Pons (tissue), 1 donor: ENCODE measurements at regions not wholly inside any gene's neighbourhood (a gene's known extent, or its start where the extent isn't known, plus 50 kb on each side); places are given as distances from the start of the nearest gene placed in this dataset.
A peak's percentile ranks its signal among the peaks of the same experiment; 100 is the strongest.
"Not testable (repeated sequence)": the region's sequence is repeated elsewhere in the genome, so short reads cannot be mapped to it uniquely, and the experiment has no call there.

ENCODE experiments used
- DNase-seq: peaks from one replicate; pipeline ENCODE4 v3.0.0-alpha.2; 2016; ENCODE audit warnings: low spot score

- no peak for DNase-seq
Measured at GRCh38 chr6:105726902-105727655, 324.2 kb upstream of the PREP start.

- DNase-seq, result no peak
Measured at GRCh38 chr6:105714846-105715245, 312.0 kb upstream of the PREP start.

- no peak for DNase-seq
Measured at GRCh38 chr6:105713474-105714118, 310.7 kb upstream of the PREP start.

GRCh38 chr6:105711216-105711615 lies 308.3 kb upstream of the PREP start:
- DNase-seq, result no peak

DNA sequence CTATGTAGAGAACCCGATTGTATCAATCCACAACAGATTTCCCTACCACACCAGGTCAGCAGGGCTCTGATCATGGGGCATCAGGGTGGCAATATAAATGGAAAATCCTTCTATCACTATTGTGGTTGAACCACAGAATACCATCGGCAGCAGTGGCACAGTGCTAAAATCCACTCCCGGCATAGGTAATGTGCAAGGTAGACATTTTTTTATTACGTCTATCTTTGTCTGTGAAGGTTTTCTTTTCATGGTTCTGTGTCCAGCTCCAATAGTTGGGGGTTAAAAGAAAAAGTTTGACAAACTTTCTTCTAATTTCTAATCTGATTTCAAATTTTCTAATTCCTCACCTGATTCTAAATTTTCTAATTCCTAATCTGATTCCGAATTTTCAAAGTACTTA lies 302.7 kb upstream of the PREP start:
- DNase-seq, result no peak

- no peak for DNase-seq
Measured at GRCh38 chr6:105695461-105695860, 292.6 kb upstream of the PREP start.

DNA sequence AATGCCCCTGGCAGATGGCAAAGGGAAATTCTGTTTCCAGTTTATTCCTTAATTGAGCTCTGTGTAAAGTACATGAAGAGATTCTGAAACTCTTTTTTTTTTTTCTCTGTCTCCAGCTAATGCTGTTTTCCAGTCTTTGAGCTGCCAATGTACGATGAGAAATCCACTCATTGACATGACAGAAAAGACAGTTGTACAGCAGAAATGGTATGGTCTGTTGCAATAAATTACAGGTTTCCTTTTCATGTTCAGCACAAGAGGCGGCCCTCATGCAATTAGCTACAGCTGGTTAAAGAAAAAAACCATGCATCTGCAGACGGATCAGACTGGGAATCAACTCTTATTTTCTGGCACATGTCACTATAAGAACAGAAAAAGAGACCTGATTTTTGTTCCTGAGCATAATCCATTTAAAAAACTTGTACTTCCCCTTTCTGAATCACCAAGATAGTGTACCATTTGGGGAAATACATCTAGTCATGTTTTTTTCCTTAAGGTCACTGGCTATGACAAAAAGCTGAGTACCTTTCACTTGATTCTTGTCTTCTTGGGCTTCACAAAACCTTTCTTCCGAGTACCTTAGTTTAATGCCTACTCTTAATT lies 289.8 kb upstream of the PREP start:
- DNase-seq, result peak; percentile 50

- no peak for DNase-seq
Measured at GRCh38 chr6:105691971-105692370, 289.1 kb upstream of the PREP start.

DNA sequence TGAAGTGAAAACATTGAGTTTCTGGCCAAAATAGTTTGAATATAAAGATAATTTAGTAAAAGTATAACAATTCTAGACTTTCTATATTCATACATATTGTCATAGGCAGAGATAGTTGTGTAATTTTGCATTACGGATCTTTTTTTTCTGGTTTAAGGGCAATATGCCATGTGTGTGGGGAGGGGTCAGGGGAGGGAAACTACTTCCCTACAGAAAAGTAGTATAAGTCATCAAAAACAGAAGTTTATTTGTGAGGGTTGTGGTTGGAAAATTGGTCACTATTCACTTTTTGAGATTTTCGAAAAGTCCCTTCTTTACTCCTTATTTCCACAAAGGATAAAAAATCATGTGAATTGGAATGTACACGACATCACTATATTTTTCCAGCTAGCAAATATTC lies 288.2 kb upstream of the PREP start:
- DNase-seq, result peak; percentile 17

DNA sequence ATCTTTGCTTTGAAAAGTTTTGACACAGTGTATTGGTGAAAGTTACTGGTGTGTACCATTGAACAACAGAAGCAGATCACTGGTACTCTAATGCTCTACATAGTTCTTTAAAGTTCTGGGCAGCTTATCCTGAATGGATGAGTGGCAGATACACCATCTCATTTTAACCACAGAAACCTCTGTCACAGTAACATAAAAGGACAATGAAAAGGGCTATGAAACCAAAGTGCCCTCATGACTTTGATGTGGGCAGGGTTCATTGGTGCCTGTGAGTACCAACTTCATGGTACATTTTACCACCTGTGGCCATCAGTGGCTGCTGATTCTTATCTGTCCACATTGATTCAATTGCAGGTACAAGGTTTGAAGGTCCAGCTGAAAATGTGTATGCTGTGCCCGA lies 285.7 kb upstream of the PREP start:
- DNase-seq, result no peak

GRCh38 chr6:105686793-105687192 lies 283.9 kb upstream of the PREP start:
- not testable (repeated sequence) for DNase-seq

DNA sequence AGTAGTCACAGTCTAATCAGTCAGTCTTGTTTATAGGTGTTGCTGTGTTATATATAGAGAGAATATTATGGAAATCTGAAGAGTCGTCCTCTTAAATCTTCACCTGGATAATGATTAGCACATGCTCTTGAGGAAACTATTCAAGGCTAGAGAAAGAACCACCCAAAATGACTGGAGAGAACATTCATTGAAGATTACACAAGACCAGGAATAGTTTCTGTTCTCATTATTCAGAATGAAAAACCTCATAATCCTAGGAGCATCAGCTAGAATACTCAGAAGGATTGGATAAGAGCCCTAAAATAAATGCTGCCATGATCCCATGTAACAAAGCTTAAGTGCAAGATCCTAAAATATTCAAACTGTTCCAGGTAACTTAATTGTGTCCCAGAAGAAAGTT lies 278.2 kb upstream of the PREP start:
- DNase-seq, result no peak

DNA sequence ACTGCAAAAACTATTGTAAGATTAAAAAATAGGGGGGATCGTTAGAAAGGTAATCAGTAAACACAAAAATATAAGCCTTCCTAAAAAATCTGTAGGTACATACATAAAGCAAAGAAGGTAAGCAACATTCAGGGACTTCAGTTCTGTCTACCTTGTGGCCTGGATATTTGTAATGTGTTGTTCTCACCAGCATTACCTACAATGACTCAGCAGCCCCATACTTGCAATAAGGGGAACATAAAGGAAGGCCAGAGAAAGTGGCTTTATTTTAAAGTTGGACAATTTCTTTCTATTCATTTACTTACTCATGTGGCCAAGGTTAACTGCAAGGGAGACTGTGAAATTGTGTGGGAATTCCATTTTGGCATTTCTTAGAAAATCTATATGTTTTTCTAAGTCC lies 277.2 kb upstream of the PREP start:
- no peak for DNase-seq

DNA sequence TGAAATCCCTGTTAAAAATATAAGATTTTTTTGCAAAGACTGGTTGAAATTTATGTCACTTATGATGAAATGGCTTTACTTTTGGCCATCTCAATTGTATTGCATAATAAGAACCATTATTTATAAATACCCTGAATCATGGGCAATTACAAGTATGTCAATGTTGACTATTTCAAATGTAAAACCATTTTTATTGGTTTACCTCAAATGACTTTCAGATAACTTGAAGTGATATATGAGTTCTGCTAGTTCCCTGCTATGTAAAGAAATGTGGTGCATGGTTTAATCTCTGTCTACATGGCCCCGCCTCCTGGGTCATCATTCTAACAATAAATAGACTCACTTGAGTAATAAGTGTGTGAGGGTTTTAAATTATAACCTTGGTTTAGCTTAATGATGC lies 275.6 kb upstream of the PREP start:
- DNase-seq, result no peak

DNA sequence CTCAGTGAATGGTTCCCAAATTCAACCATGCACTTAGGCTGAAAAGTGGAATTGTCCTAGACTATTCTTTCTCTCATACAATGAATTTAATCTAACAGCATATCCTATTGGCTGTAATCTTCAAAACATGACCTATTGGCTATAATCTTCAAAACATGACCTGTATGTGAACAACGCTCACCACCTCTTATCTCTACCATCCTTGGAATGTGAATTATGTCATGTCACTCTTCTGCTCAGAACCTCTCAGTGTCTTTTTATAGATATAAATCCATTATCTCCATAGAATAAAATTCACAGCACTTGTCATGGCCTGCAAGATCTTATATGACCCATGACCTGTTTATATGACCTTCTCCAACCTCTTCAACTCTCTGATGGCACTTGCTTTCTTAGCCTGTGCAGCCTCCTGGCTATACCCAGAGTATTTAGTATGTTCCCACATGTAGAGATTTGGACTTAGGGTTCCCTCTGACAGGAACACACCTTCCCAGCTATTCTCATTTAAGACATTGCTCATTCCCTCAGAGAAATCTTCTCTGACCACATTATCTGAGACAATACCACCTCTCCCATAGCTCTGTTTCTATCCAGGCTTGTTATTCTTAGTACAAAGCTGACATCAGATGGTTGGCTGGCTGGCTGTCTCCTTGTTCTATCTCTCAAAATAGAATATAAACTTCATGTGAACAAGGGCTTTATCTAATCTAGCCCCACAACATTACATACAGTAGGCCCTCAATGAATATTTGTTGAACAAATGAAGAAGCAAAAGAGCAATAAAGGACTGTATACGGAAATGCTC lies 275.0 kb upstream of the PREP start:
- no peak for DNase-seq

DNA sequence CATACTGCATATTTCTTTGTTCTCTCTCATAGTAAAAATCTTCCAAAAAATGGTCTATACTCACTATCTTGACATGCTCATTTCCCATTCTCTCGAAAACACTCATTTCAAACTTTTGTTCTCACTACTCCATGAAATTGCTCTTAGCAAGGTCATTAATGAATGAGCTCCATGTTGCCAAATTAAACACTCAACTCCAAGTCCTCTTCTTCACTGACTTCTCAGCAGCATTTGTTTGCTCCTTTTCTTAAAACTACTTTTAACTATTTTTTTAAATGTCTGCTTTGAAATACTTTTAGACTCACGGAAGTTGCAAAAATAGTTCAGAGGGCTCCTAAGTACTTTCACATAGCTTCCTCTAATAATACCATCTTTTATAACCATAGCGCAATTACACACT lies 274.0 kb upstream of the PREP start:
- no peak for DNase-seq

- no peak for DNase-seq
Measured at GRCh38 chr6:105675715-105676397, 273.0 kb upstream of the PREP start.

DNA sequence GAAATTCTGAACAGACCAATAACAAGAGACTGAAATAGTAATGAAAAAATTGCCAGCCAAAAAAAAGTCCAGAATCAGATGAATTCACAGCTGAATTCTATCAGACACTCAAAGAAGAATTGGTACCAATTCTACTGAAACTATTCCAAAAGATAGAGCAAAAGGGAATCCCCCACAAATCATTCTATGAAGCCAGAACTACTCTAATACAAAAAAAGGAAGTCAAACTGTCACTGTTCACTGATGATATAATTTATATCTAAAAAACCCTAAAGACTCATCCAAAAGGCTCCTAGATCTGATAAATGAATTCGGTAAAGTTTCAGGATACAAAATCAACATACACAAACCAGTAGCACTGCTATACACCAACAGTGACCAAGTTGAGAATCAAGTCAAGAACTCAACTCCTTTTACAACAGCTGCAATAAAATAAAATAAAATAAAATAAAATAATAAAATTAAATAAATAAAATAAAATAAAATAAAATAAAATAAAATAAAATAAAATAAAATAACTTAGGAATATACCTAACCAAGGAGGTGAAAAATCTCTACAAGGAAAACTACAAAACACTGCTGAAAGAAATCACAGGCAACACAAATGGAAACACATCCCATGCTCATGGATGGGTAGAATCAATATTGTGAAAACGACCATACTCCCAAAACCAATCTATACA lies 270.1 kb upstream of the PREP start:
- DNase-seq, result not testable (repeated sequence)

GRCh38 chr6:105669232-105669631 lies 266.4 kb upstream of the PREP start:
- DNase-seq, result no peak

DNA sequence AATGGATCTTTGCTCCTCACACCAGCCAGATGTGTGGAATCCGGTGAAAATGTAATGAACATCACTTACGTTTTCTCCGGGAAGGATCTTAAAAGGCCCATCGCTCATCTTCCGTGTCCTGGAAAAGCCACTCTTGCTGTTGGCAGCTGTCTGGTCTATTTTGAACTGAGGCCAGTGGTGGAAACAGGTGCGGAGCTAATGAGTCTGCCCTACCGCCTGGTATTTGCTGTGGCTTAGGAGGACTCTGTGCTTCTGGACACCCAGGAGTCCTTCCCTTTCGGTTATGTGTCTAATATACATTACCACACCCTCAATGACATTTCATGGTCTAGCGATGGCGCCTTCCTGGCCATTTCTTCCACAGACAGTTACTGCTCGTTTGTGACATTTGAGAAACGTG lies 264.2 kb upstream of the PREP start:
- no peak for DNase-seq

DNA sequence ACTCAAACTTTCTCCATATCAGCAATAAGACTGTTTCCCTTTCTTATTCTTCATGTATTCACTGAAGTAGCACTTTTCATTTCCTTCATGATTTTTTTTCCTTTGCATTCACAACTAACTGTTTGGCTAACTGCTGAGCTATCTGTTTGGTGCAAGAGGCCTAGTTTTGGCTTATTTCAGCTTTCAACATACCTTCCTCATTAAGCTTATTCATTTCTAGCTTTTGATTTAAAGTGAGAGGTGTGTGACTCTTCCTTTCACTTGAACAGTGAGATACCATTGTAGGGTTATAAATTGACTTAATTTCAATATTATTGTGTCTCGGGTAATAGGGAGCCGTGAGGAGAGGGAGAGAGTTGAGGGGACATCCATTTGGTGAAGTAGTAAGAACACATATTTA lies 262.0 kb upstream of the PREP start:
- DNase-seq, result no peak
